PC-9 (cell line): ENCODE measurements at regions not wholly inside any gene's neighbourhood (a gene's known extent, or its start where the extent isn't known, plus 50 kb on each side); places are given as distances from the start of the nearest gene placed in this dataset.

Experiments used
- CTCF ChIP-seq: fragments of 200-600 bp; sonication (generic); conservative IDR thresholded peaks from 2 replicates; pipeline ENCODE4 v1.6.1; 2017; ENCODE audit warnings: mixed run types, antibody characterized with exemption, mild to moderate bottlenecking, moderate library complexity
- EZH2 ChIP-seq: fragments of 200-600 bp; sonication (generic); IDR thresholded peaks from 2 replicates; pipeline ENCODE4 v1.8.0; 2017; ENCODE audit warnings: antibody characterized with exemption, low read depth

GRCh38 chr12:113748707-113749432, 217.3 kb downstream of the RBM19 start:
- no peak for TF ChIP-seq CTCF
- no peak for TF ChIP-seq EZH2
